NB4 (cell line): ENCODE measurements at regions not wholly inside any gene's neighbourhood (a gene's known extent, or its start where the extent isn't known, plus 50 kb on each side); places are given as distances from the start of the nearest gene placed in this dataset.
"Not testable (repeated sequence)": the region's sequence is repeated elsewhere in the genome, so short reads cannot be mapped to it uniquely, and the experiment has no call there.

Experiments
- DNase-seq: peaks from one replicate; pipeline ENCODE4 v3.0.0; 2010; ENCODE audit warnings: low read depth
- H3K4me3 ChIP-seq: one replicate; pipeline ENCODE4 v1.5.1; 2011; ENCODE audit warnings: mild to moderate bottlenecking, low read depth, low read length, moderate library complexity
- MAX ChIP-seq: IDR thresholded peaks from 2 replicates; pipeline ENCODE4 v1.6.1; 2011; ENCODE audit warnings: low read depth, low read length
- MYC ChIP-seq: IDR thresholded peaks from 2 replicates; pipeline ENCODE4 v1.6.1; 2011; ENCODE audit warnings: low read depth, low read length
- POLR2A ChIP-seq: IDR thresholded peaks from 2 replicates; pipeline ENCODE4 v1.6.1; 2011; ENCODE audit warnings: mild to moderate bottlenecking; ENCODE audit not compliant: insufficient read length; ENCODE audit errors: extremely low read depth
- TF ChIP-seq, protein P1 (sequence below): IDR thresholded peaks from one replicate; pipeline ENCODE4 v1.5.1; 2012; ENCODE audit warnings: low read depth, low read length

DNA sequence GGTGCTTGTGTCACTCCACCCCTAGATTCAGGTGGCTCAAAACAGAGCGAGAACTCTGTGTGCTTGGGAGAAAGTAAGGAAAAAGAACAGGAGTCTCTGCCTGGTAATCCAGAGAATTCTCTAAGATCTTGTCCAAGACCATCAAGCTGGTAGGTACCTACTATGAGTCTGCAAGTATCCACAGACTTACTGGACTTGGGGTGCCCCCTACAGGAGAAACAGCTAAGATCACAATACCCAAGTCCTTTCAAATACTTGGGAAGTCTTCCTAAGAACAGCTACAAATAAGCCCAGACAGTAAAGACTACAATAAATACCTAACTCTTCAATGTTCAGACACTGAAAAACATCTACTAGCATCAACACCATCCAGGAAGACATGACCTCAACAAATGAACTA lies 1143.6 kb upstream of the ACVR2A start:
- DNase-seq, result peak; percentile 49
- H3K4me3 ChIP-seq, result no peak overlapping the region
- no peak for TF ChIP-seq MYC
- TF ChIP-seq, protein P1, sequence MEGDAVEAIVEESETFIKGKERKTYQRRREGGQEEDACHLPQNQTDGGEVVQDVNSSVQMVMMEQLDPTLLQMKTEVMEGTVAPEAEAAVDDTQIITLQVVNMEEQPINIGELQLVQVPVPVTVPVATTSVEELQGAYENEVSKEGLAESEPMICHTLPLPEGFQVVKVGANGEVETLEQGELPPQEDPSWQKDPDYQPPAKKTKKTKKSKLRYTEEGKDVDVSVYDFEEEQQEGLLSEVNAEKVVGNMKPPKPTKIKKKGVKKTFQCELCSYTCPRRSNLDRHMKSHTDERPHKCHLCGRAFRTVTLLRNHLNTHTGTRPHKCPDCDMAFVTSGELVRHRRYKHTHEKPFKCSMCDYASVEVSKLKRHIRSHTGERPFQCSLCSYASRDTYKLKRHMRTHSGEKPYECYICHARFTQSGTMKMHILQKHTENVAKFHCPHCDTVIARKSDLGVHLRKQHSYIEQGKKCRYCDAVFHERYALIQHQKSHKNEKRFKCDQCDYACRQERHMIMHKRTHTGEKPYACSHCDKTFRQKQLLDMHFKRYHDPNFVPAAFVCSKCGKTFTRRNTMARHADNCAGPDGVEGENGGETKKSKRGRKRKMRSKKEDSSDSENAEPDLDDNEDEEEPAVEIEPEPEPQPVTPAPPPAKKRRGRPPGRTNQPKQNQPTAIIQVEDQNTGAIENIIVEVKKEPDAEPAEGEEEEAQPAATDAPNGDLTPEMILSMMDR, result peak; percentile 36

- no peak for DNase-seq
- TF ChIP-seq MAX (no peak), MYC (no peak), POLR2A (no peak)
- TF ChIP-seq, protein P1, result no peak
- no peak overlapping the region for H3K4me3 ChIP-seq
These were observed 1147.5 kb upstream of the ACVR2A start for GRCh38 chr2:146697307-146697706.

- not testable (repeated sequence) for DNase-seq
These were observed 1148.0 kb upstream of the ACVR2A start for GRCh38 chr2:146696787-146697186.

GRCh38 chr2:146681991-146682390 lies 1162.8 kb upstream of the ACVR2A start:
- TF ChIP-seq POLR2A (no peak), MAX (no peak), MYC (no peak)
- TF ChIP-seq, protein P1, result no peak
- no peak overlapping the region for H3K4me3 ChIP-seq
- no peak for DNase-seq

More at GRCh38 chr2:146696787-146697186, 1148.0 kb upstream of the ACVR2A start:
- not testable (repeated sequence) for H3K4me3 ChIP-seq

- TF ChIP-seq MAX (no peak), POLR2A (no peak)
These were observed 1166.3 kb upstream of the ACVR2A start for GRCh38 chr2:146678516-146678915.

DNA sequence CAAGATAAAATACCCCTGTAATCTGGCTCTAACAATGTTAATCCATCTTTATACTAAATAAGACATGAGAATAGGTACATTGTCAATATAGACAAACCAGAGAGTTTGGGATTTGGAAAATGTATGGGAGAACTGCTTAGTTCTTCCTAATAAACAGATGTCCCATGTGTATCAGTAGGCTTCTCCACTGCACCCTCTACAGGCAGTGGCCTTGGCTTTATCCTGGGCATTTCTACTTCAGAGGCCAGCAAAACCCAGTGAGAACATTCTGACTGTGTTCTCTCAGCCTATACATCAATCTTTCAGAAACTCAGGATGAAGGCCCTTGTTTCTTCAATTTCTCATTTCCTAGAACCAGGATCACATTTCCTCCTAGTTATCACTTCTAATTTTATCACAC lies 1167.5 kb upstream of the ACVR2A start:
- no peak overlapping the region for H3K4me3 ChIP-seq
- TF ChIP-seq MAX, result no peak
- TF ChIP-seq, protein P1, result no peak
- TF ChIP-seq POLR2A, result no peak
- no peak for TF ChIP-seq MYC
- DNase-seq, result no peak

More at GRCh38 chr2:146678516-146678915, 1166.3 kb upstream of the ACVR2A start:
- no peak for DNase-seq
- H3K4me3 ChIP-seq, result no peak overlapping the region

GRCh38 chr2:146669735-146670134 lies 1175.1 kb upstream of the ACVR2A start:
- no peak for DNase-seq
- TF ChIP-seq, protein P1, result no peak
- TF ChIP-seq POLR2A (no peak), MAX (no peak)
- no peak overlapping the region for H3K4me3 ChIP-seq
